Right lobe of liver (tissue), 6 donors: ENCODE measurements at regions not wholly inside any gene's neighbourhood (a gene's known extent, or its start where the extent isn't known, plus 50 kb on each side); places are given as distances from the start of the nearest gene placed in this dataset.
"Not testable (repeated sequence)": the region's sequence is repeated elsewhere in the genome, so short reads cannot be mapped to it uniquely, and the experiment has no call there.

ENCODE experiments used
- ATAC-seq, 4 donors: fragments of 200-7000 bp; cut with Tn5 transposase; one replicate each; pipeline ENCODE4 v1.9.1; 2020; ENCODE audit warnings: mild to moderate bottlenecking in 4 of 4, moderate library complexity in 4 of 4
- DNase-seq, 3 donors: peaks; one replicate each; pipeline ENCODE4 v3.0.0-alpha.2; 2020
- H3K27ac ChIP-seq, 3 donors: fragments of 200-600 bp; one replicate each; pipeline ENCODE4 v1.8.0; 2022
- H3K27me3 ChIP-seq, 2 donors: fragments of 200-600 bp; one replicate each; pipeline ENCODE4 v1.8.0; 2022
- H3K36me3 ChIP-seq, 4 donors: fragments of 200-600 bp; sonication (generic) in 1 of 4; one replicate each; pipeline versions ENCODE4 v1.5.1 to v1.8.0; 2017 to 2022; ENCODE audit warnings: control low read depth in 1 of 4
- H3K4me1 ChIP-seq, 4 donors: fragments of 200-600 bp; sonication (generic) in 1 of 4; one replicate each; pipeline versions ENCODE4 v1.5.1 to v1.8.0; 2017 to 2022; ENCODE audit warnings: control low read depth in 1 of 4
- H3K4me3 ChIP-seq, 3 donors: fragments of 200-600 bp; one replicate each; pipeline ENCODE4 v1.8.0; 2022
- H3K9me3 ChIP-seq, 4 donors: fragments of 200-600 bp; sonication (generic) in 1 of 4; one replicate each; pipeline versions ENCODE4 v1.5.1 to v1.8.0; 2017 to 2022; ENCODE audit warnings: control low read depth in 1 of 4
- CTCF ChIP-seq, 4 donors: fragments of 200-600 bp in 3 of 4; fragments of 450-650 bp in 1 of 4; IDR thresholded peaks; one replicate each; pipeline versions ENCODE4 v1.5.1 to v1.8.0; 2016 to 2022; ENCODE audit warnings: antibody characterized with exemption in 4 of 4, mild to moderate bottlenecking in 2 of 4
- POLR2A ChIP-seq: fragments of 450-650 bp; IDR thresholded peaks from one replicate; pipeline ENCODE4 v1.6.1; 2017; ENCODE audit warnings: antibody characterized with exemption, mild to moderate bottlenecking
- WGBS: methylation state at CpG from one replicate; pipeline ENCODE4 v1.1.6; 2018; ENCODE audit warnings: low coverage, low lambda C conversion rate; ENCODE audit not compliant: insufficient coverage; ENCODE audit errors: missing lambda C conversion rate; 5-methylcytosine and 5-hydroxymethylcytosine counted together
- intact Hi-C, 2 donors: fragments of 100-400 bp; cut with DNase I; formaldehyde crosslinking; loops; one replicate each; pipeline versions ENCODE4 v1.11.2 to v1.14.1; 2022
- donor health status: DM: no; HTN: yes; CAD: no.
- donor health status: DM: no; HTN: no; CAD: no.
- donor health status: DM: no; HTN: no; CAD: no.
- donor health status: DM: no; HTN: yes; CAD: no.
- donor health status: DM: no; HTN: yes; CAD: no.

GRCh38 chrX:111581086-111581485, 69.6 kb downstream of the SERTM2 start:
- 80% methylated on average over 2 of the region's 2 CpGs for WGBS
- H3K9me3 ChIP-seq = no peaks in the 10 kb centered on the region
- TF ChIP-seq CTCF (IDR thresholded peaks at IDR 0.05) (no peak), POLR2A (no peak)
- no peak overlapping the region for H3K4me3 ChIP-seq
- H3K27ac ChIP-seq = no peak overlapping the region
- no peaks in the 10 kb centered on the region for H3K36me3 ChIP-seq
- H3K27me3 ChIP-seq = no peaks in the 10 kb centered on the region
- DNase-seq (no peak), ATAC-seq (no peak)
- intact Hi-C loops = no loop called here
- no peaks in the 10 kb centered on the region for H3K4me1 ChIP-seq

DNA sequence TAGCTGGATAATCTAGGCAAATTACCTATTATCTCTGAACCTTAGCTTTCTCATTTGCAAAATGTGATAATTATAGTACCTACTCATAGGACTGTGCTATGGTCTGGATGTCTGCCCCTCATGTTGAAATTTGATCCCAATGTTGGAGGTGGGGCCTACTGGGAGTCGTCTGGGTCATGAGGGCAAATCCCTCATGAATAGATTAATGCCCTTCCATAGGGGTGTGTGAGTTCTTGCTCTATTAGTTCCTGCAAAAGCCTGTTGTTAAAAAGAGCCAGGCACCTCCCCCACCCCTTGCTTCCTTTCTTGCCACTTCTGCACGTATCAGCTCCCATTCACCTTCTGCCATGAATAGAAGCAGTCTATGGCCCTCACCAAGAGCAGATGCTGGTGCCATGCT, 73.9 kb downstream of the SERTM2 start:
- no peak overlapping the region for H3K27ac ChIP-seq
- TF ChIP-seq CTCF (IDR thresholded peaks at IDR 0.05) = no peak
- no peak for TF ChIP-seq POLR2A
- WGBS = 15% methylated on average over 2 of the region's 2 CpGs
- ATAC-seq = no peak
- H3K9me3 ChIP-seq = no peaks in the 10 kb centered on the region
- no peaks in the 10 kb centered on the region for H3K4me1 ChIP-seq
- no peak for DNase-seq
- intact Hi-C loops = no loop called here
- no peaks in the 10 kb centered on the region for H3K27me3 ChIP-seq
- no peaks in the 10 kb centered on the region for H3K36me3 ChIP-seq
- H3K4me3 ChIP-seq = no peak overlapping the region

- intact Hi-C loops, H3K36me3 ChIP-seq, H3K9me3 ChIP-seq, ATAC-seq, H3K4me3 ChIP-seq, DNase-seq, H3K4me1 ChIP-seq, H3K27ac ChIP-seq, H3K27me3 ChIP-seq: not testable (repeated sequence)
- 68% methylated on average over 19 of the region's 28 CpGs for WGBS
These were observed 83.0 kb downstream of the SERTM2 start for GRCh38 chrX:111594348-111594877.

- H3K27ac ChIP-seq = no peak overlapping the region
- DNase-seq (no peak), ATAC-seq (no peak)
- no peak overlapping the region for H3K4me3 ChIP-seq
- H3K9me3 ChIP-seq = no peaks in the 10 kb centered on the region
- H3K4me1 ChIP-seq = no peaks in the 10 kb centered on the region
- no peaks in the 10 kb centered on the region for H3K36me3 ChIP-seq
- H3K27me3 ChIP-seq = no peaks in the 10 kb centered on the region
- intact Hi-C loops = no loop called here
- 52% methylated on average over 2 of the region's 2 CpGs for WGBS
- TF ChIP-seq POLR2A (no peak), CTCF (IDR thresholded peaks at IDR 0.05) (no peak)
These were observed 83.0 kb upstream of the ALG13 start for GRCh38 chrX:111597967-111598366.

DNA sequence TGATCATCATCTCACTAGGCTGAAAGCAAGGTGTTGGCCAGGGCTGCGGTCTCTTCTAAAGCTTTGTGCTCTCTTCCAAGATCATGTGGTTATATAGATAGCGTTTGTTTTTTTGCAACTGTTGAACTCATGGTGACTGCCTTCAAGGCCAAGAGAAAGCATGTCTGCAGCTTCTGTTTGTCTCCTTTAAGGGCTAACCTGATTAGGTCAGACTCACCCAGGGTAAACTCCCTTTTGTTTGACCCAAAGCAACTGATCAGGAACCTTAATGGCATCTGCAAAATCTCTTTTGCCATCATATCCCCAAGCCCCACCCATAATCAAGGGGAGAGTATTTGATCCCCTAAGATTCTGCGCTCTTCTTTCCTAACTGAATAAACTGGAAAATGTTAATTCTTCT, 72.2 kb upstream of the ALG13 start:
- DNase-seq (no peak), ATAC-seq (no peak)
- Histone ChIP-seq H3K4me3 (no peak overlapping the region), H3K4me1 (no peaks in the 10 kb centered on the region), H3K9me3 (no peaks in the 10 kb centered on the region), H3K36me3 (no peaks in the 10 kb centered on the region), H3K27me3 (no peaks in the 10 kb centered on the region), H3K27ac (no peak overlapping the region)
- intact Hi-C loops = no loop called here
- 66% methylated on average over 3 of the region's 3 CpGs for WGBS
- TF ChIP-seq POLR2A = no peak
- TF ChIP-seq CTCF (IDR thresholded peaks at IDR 0.05) = no peak
